ENCODE measurements at regions not wholly inside any gene's neighbourhood (a gene's known extent, or its start where the extent isn't known, plus 50 kb on each side); places are given as distances from the start of the nearest gene placed in this dataset.

- TF ChIP-seq, protein P1, sequence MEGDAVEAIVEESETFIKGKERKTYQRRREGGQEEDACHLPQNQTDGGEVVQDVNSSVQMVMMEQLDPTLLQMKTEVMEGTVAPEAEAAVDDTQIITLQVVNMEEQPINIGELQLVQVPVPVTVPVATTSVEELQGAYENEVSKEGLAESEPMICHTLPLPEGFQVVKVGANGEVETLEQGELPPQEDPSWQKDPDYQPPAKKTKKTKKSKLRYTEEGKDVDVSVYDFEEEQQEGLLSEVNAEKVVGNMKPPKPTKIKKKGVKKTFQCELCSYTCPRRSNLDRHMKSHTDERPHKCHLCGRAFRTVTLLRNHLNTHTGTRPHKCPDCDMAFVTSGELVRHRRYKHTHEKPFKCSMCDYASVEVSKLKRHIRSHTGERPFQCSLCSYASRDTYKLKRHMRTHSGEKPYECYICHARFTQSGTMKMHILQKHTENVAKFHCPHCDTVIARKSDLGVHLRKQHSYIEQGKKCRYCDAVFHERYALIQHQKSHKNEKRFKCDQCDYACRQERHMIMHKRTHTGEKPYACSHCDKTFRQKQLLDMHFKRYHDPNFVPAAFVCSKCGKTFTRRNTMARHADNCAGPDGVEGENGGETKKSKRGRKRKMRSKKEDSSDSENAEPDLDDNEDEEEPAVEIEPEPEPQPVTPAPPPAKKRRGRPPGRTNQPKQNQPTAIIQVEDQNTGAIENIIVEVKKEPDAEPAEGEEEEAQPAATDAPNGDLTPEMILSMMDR (IDR thresholded peaks at IDR 0.05; ENCODE audit: low read depth, low read length): peak; percentile 49
- TF ChIP-seq POLR2A (IDR thresholded peaks at IDR 0.05; ENCODE audit: extremely low read depth, insufficient read length): no peak
- TF ChIP-seq MYC (IDR thresholded peaks at IDR 0.05; ENCODE audit: low read depth, low read length): peak; percentile 82
These were observed 212.7 kb upstream of the ZNF804B start for GRCh38 chr7:88546808-88547207.
